IMR-90 (cell line): ENCODE measurements at regions not wholly inside any gene's neighbourhood (a gene's known extent, or its start where the extent isn't known, plus 50 kb on each side); places are given as distances from the start of the nearest gene placed in this dataset.
A peak's percentile ranks its signal among the peaks of the same experiment; 100 is the strongest.

Experiments
- ATAC-seq: fragments of 200-7000 bp; cut with Tn5 transposase; 2 replicates; pipeline ENCODE4 v1.9.1; 2020; ENCODE audit warnings: low read depth, mild to moderate bottlenecking, moderate library complexity
- BruUV-seq: library from RNA; stranded (reverse); fragments of 400-500 nt; replicated peaks from 2 replicates; lab custom pipeline; 2021; lab: Mats Ljungman, UMichigan
- CTCF ChIA-PET: fragments of 300-600 bp; formaldehyde crosslinking; extraction: SDS; loops from one replicate; lab custom pipeline; 2021; ENCODE audit warnings: antibody characterized with exemption; lab: Yijun Ruan, JAX
- POLR2A ChIA-PET: fragments of 300-600 bp; sonication (Branson Sonifier 250); formaldehyde crosslinking; loops from one replicate; lab custom pipeline; 2022; ENCODE audit warnings: antibody characterized with exemption; ENCODE audit not compliant: unreplicated experiment; lab: Charles Lee
- DNase-seq: peaks from one replicate; pipeline ENCODE4 v3.0.0; 2013
- H2AFZ ChIP-seq: replicated peaks from 2 replicates; pipeline ENCODE3; 2013; ENCODE audit warnings: low read length, mild to moderate bottlenecking; ENCODE audit not compliant: poor library complexity
- H2AK5ac ChIP-seq: 2 replicates; pipeline ENCODE4 v1.6.1; 2013; ENCODE audit warnings: low read depth, low read length, inconsistent platforms
- H2AK9ac ChIP-seq: replicated peaks from 2 replicates; pipeline ENCODE3; 2013; ENCODE audit warnings: mild to moderate bottlenecking, low read depth, low read length, moderate library complexity; ENCODE audit not compliant: poor library complexity
- H2BK120ac ChIP-seq: 2 replicates; pipeline ENCODE4 v1.6.1; 2013; ENCODE audit warnings: low read depth, low read length, inconsistent platforms
- H2BK15ac ChIP-seq: 3 replicates; pipeline ENCODE4 v1.6.1; 2013; ENCODE audit warnings: low read depth, low read length, inconsistent platforms
- H2BK20ac ChIP-seq: 2 replicates; pipeline ENCODE4 v1.6.1; 2013; ENCODE audit warnings: low read depth, mild to moderate bottlenecking, inconsistent platforms, low read length, moderate library complexity
- H2BK5ac ChIP-seq: 2 replicates; pipeline ENCODE4 v1.6.1; 2013; ENCODE audit warnings: mild to moderate bottlenecking, low read depth, low read length, inconsistent platforms; ENCODE audit not compliant: poor library complexity, severe bottlenecking
- H3K14ac ChIP-seq: replicated peaks from 2 replicates; pipeline ENCODE4 v1.6.1; 2013; ENCODE audit warnings: low read depth, low read length, inconsistent platforms
- H3K18ac ChIP-seq: 2 replicates; pipeline ENCODE4 v1.6.1; 2013; ENCODE audit warnings: low read depth, low read length, control low read depth
- H3K23ac ChIP-seq: 2 replicates; pipeline ENCODE4 v1.6.1; 2013; ENCODE audit warnings: low read depth, low read length, inconsistent platforms
- H3K27ac ChIP-seq: 2 replicates; pipeline ENCODE4 v1.5.1; 2013; ENCODE audit warnings: mild to moderate bottlenecking, control low read depth, low read length; ENCODE audit not compliant: insufficient read depth
- H3K27me3 ChIP-seq: 2 replicates; pipeline ENCODE4 v1.6.1; 2013; ENCODE audit warnings: low read length; ENCODE audit not compliant: control insufficient read depth, insufficient read depth
- H3K36me3 ChIP-seq: 2 replicates; pipeline ENCODE4 v1.6.1; 2013; ENCODE audit warnings: low read length, mixed read lengths; ENCODE audit not compliant: control insufficient read depth, insufficient read depth
- H3K4ac ChIP-seq: 2 replicates; pipeline ENCODE4 v1.6.1; 2013; ENCODE audit warnings: low read depth, low read length, inconsistent platforms
- H3K4me1 ChIP-seq: 2 replicates; pipeline ENCODE4 v1.6.1; 2013; ENCODE audit warnings: low read length, mixed read lengths; ENCODE audit not compliant: control insufficient read depth, insufficient read depth
- H3K4me2 ChIP-seq: 2 replicates; pipeline ENCODE4 v1.6.1; 2013; ENCODE audit warnings: low read depth, mild to moderate bottlenecking, control low read depth, low read length, moderate library complexity
- H3K4me3 ChIP-seq: 2 replicates; pipeline ENCODE4 v1.5.1; 2013; ENCODE audit warnings: low read depth, mild to moderate bottlenecking, control low read depth, low read length, moderate library complexity; ENCODE audit not compliant: insufficient read depth
- H3K56ac ChIP-seq: 2 replicates; pipeline ENCODE4 v1.6.1; 2013; ENCODE audit warnings: low read length, inconsistent platforms; ENCODE audit not compliant: insufficient read depth; ENCODE audit errors: extremely low read depth
- H3K79me1 ChIP-seq, 2 experiments: 2 replicates each; pipeline ENCODE4 v1.6.1; 2013; ENCODE audit warnings: low read length in 2 of 2, inconsistent platforms in 1 of 2, low read depth in 1 of 2
- H3K9ac ChIP-seq: 2 replicates; pipeline ENCODE4 v1.6.1; 2013; ENCODE audit warnings: low read depth, low read length, control low read depth
- H3K9me1 ChIP-seq: 2 replicates; pipeline ENCODE4 v1.6.1; 2013; ENCODE audit warnings: low read length, inconsistent platforms; ENCODE audit not compliant: insufficient read depth
- H3K9me3 ChIP-seq: 2 replicates; pipeline ENCODE4 v1.6.1; 2013; ENCODE audit warnings: low read length; ENCODE audit not compliant: control insufficient read depth, insufficient read depth
- H4K20me1 ChIP-seq: 2 replicates; pipeline ENCODE4 v1.6.1; 2013; ENCODE audit warnings: low read length, inconsistent platforms; ENCODE audit not compliant: insufficient read depth
- H4K5ac ChIP-seq: 2 replicates; pipeline ENCODE4 v1.6.1; 2013; ENCODE audit warnings: mild to moderate bottlenecking, low read depth, low read length, control low read depth
- H4K8ac ChIP-seq, 2 experiments: 2 replicates each; pipeline ENCODE4 v1.6.1; 2013; ENCODE audit warnings: low read depth in 2 of 2, low read length in 2 of 2, control low read depth in 1 of 2, inconsistent platforms in 1 of 2
- H4K91ac ChIP-seq: 2 replicates; pipeline ENCODE4 v1.6.1; 2013; ENCODE audit warnings: low read depth, low read length, inconsistent platforms; ENCODE audit not compliant: insufficient read depth
- CEBPB ChIP-seq: IDR thresholded peaks from 2 replicates; pipeline ENCODE4 v1.6.1; 2012; ENCODE audit warnings: low read depth, low read length, improper control_type of control experiment
- ELK1 ChIP-seq: fragments of 150-350 bp; IDR thresholded peaks from 2 replicates; pipeline ENCODE4 v1.6.1; 2016; ENCODE audit warnings: low read depth, mild to moderate bottlenecking, low read length, moderate library complexity, borderline replicate concordance
- WGBS, 2 experiments: methylation state at CpG; one replicate each; pipeline versions ENCODE4 v1.1.5 to v1.1.7; 2013; ENCODE audit warnings: missing lambda C conversion rate in 2 of 2; ENCODE audit not compliant: insufficient read length in 1 of 2; ENCODE audit errors: extremely low coverage in 2 of 2; 5-methylcytosine and 5-hydroxymethylcytosine counted together
- dilution Hi-C: fragments of 300-500 bp; cut with HindIII; formaldehyde crosslinking; loops from one replicate; pipeline ENCODE4 v1.14.3; 2018; ENCODE audit warnings: low sequenced_read_pairs; ENCODE audit not compliant: unreplicated experiment
- in situ Hi-C: fragments of 300-500 bp; cut with MboI; formaldehyde crosslinking; loops from 3 replicates; pipeline ENCODE4 v1.14.3; 2019; ENCODE audit warnings: low sequenced_read_pairs, inconsistent platforms, mixed read lengths
- intact Hi-C: fragments of 100-400 bp; cut with micrococcal nuclease; formaldehyde crosslinking; loops from 2 replicates; pipeline ENCODE4 v1.10.0; 2022

- Histone ChIP-seq H3K4ac (no peak overlapping the region), H3K9me3 (no peaks in the 10 kb centered on the region), H3K23ac (no peak overlapping the region), H2BK15ac (no peak overlapping the region), H2BK5ac (no peak overlapping the region), H3K36me3 (no peaks in the 10 kb centered on the region), H2AFZ (no peak overlapping the region), H4K8ac (no peak overlapping the region), H2AK9ac (no peak overlapping the region), H2BK120ac (no peak overlapping the region), H3K56ac (no peak overlapping the region), H4K5ac (no peak overlapping the region), H2BK20ac (no peak overlapping the region), H3K18ac (no peak overlapping the region), H3K9ac (no peak overlapping the region), H3K14ac (no peak overlapping the region), H3K9me1 (no peaks in the 10 kb centered on the region), H3K79me1 (no peaks in the 10 kb centered on the region), H3K27me3 (no peaks in the 10 kb centered on the region), H3K4me3 (no peak overlapping the region), H4K20me1 (no peaks in the 10 kb centered on the region), H2AK5ac (no peak overlapping the region), H3K27ac (no peak overlapping the region), H3K4me2 (no peak overlapping the region), H4K91ac (no peak overlapping the region), H3K4me1 (no peaks in the 10 kb centered on the region)
- WGBS, 2 experiments: no CpG with 5 or more reads among the region's 2 CpGs
- in situ Hi-C loops: no loop called here
- no TSS peak for BruUV-seq
- TF ChIP-seq CEBPB: peak; percentile 68
- no peak for TF ChIP-seq ELK1
- CTCF ChIA-PET: no interaction called here
- no peak for DNase-seq
- POLR2A ChIA-PET: no interaction called here
- intact Hi-C loops: no loop called here
- no peak for ATAC-seq
- dilution Hi-C loops: no loop called here
Observed at GRCh38 chr2:220014961-220015360, 387.5 kb downstream of the SLC4A3 start.
